ENCODE measurements at regions not wholly inside any gene's neighbourhood (a gene's known extent, or its start where the extent isn't known, plus 50 kb on each side); places are given as distances from the start of the nearest gene placed in this dataset.

- H2BK5ac ChIP-seq (ENCODE audit: low read depth, low read length, poor library complexity, severe bottlenecking), result peak overlapping the region; percentile 83
- no peaks in the 10 kb centered on the region; the same call in 1 of the 2 replicates for H3K9me1 ChIP-seq (ENCODE audit: insufficient read depth, low read length)
- POLR2A ChIA-PET (ENCODE audit: unreplicated experiment), result interaction anchor here (0.6 kb wide), 1 partner anchor 169 kb away, joined by 4 read pairs; no protein-coding TSS in a partner anchor
- no peak overlapping the region; the same call in 1 of the 2 replicates for H4K5ac ChIP-seq (ENCODE audit: low read depth, low read length)
- 0 out of 2 replicates have a peak overlapping the region, but pooled peaks have one; percentile 12 for H2AK5ac ChIP-seq (ENCODE audit: low read depth, low read length)
- peak overlapping the region; percentile 26 for H3K4ac ChIP-seq (ENCODE audit: low read depth, low read length)
- peak overlapping the region; percentile 55; the same call in 1 of the 2 replicates for H2BK20ac ChIP-seq (ENCODE audit: low read depth, low read length)
- no peaks in the 10 kb centered on the region for H3K9me3 ChIP-seq (ENCODE audit: control insufficient read depth, insufficient read depth, low read length)
- no peak overlapping the region for H3K4me2 ChIP-seq (ENCODE audit: low read depth, low read length)
- H4K91ac ChIP-seq (ENCODE audit: insufficient read depth, low read depth, low read length), result peak overlapping the region; percentile 61; the same call in 1 of the 2 replicates
- no TSS peak for BruUV-seq (replicated peaks)
- H3K4me3 ChIP-seq (ENCODE audit: insufficient read depth, low read depth, low read length), result no peak overlapping the region
- H3K18ac ChIP-seq (ENCODE audit: low read depth, low read length), result peak overlapping the region; percentile 30; the same call in 1 of the 2 replicates
- H3K36me3 ChIP-seq (ENCODE audit: control insufficient read depth, insufficient read depth, low read length), result no peaks in the 10 kb centered on the region
- H2BK15ac ChIP-seq (ENCODE audit: low read depth, low read length), result peak overlapping the region; percentile 77; the same call in 2 of the 3 replicates
- in situ Hi-C loops (cut with MboI; ENCODE audit: low sequenced_read_pairs) (no loop called here), dilution Hi-C loops (cut with HindIII; ENCODE audit: low sequenced_read_pairs, unreplicated experiment) (no loop called here), intact Hi-C loops (cut with micrococcal nuclease) (no loop called here)
- peak overlapping the region; percentile 10; the same call in 1 of the 2 replicates for H2BK120ac ChIP-seq (ENCODE audit: low read depth, low read length)
- no peak overlapping the region for H2AK9ac ChIP-seq (replicated peaks; ENCODE audit: low read depth, low read length, poor library complexity)
- H3K56ac ChIP-seq (ENCODE audit: extremely low read depth, insufficient read depth, low read length), result no peak overlapping the region
- WGBS, 2 experiments (ENCODE audit: extremely low coverage in 2 of 2, insufficient read length in 1 of 2), result 37% methylated on average over 5 of the region's 9 CpGs; no CpG with 5 or more reads in 1 of the 2 experiments
- CTCF ChIA-PET, result interaction anchor here (0.9 to 1.6 kb wide), 5 partner anchors 14 to 143 kb away, joined by 3 to 6 read pairs (median 4); no protein-coding TSS in a partner anchor
- peak overlapping the region; percentile 87 for H2AFZ ChIP-seq (replicated peaks; ENCODE audit: low read length, poor library complexity)
- H3K4me1 ChIP-seq (ENCODE audit: control insufficient read depth, insufficient read depth, low read length), result peaks cover 12% of the 10 kb centered on the region
- peak overlapping the region; percentile 21 for H3K27ac ChIP-seq (ENCODE audit: insufficient read depth, low read length)
- H3K23ac ChIP-seq (ENCODE audit: low read depth, low read length), result no peak overlapping the region
- H4K8ac ChIP-seq (ENCODE audit: low read depth in 2 of 2, low read length in 2 of 2), result peak overlapping the region; percentile 15 to 27; a peak in 3 of 4 replicates
- H3K79me1 ChIP-seq (ENCODE audit: low read depth in 1 of 2, low read length in 2 of 2), result no peaks in the 10 kb centered on the region
- H3K9ac ChIP-seq (ENCODE audit: low read depth, low read length), result peak overlapping the region; percentile 19
- H3K14ac ChIP-seq (replicated peaks; ENCODE audit: low read depth, low read length), result no peak overlapping the region
- no peaks in the 10 kb centered on the region for H3K27me3 ChIP-seq (ENCODE audit: control insufficient read depth, insufficient read depth, low read length)
- peak; percentile 90 for DNase-seq
- no peaks in the 10 kb centered on the region for H4K20me1 ChIP-seq (ENCODE audit: insufficient read depth, low read length)
- TF ChIP-seq BHLHE40 (IDR thresholded peaks at IDR 0.05; ENCODE audit: low read depth, low read length), result no peak
- TF ChIP-seq POLR2A (IDR thresholded peaks at IDR 0.05; ENCODE audit: low read depth, low read length), result 0 out of 2 replicates have a peak, but pooled peaks have one; percentile 6
- no peak for TF ChIP-seq CEBPB (IDR thresholded peaks at IDR 0.05; ENCODE audit: low read depth, low read length)
- 0 out of 2 replicates have a peak, but pooled peaks have one; percentile 14 for TF ChIP-seq MXI1 (IDR thresholded peaks at IDR 0.05; ENCODE audit: borderline replicate concordance, low read depth, low read length)
- no peak for TF ChIP-seq MAFK (IDR thresholded peaks at IDR 0.05; ENCODE audit: low read depth, low read length)
- peak; percentile 17; the same call in 1 of the 2 replicates for TF ChIP-seq CTCF (conservative IDR thresholded peaks at IDR 0.05; ENCODE audit: low read depth, low read length)
- TF ChIP-seq RAD21 (IDR thresholded peaks at IDR 0.05; ENCODE audit: low read length), result peak; percentile 18; the same call in 1 of the 2 replicates
- peak; percentile 92 for ATAC-seq (ENCODE audit: low read depth)
Measured at GRCh38 chr6:166032366-166033200, 135.1 kb downstream of the TBXT start.
